Muscle of leg (tissue), 3 donors: ENCODE measurements at regions not wholly inside any gene's neighbourhood (a gene's known extent, or its start where the extent isn't known, plus 50 kb on each side); places are given as distances from the start of the nearest gene placed in this dataset.

Experiments
- DNase-seq: peaks from one replicate; pipeline ENCODE4 v3.0.0; 2013
- H3K27ac ChIP-seq: one replicate; pipeline ENCODE4 v1.5.1; 2013; ENCODE audit warnings: mild to moderate bottlenecking, low read length, control low read depth
- H3K27me3 ChIP-seq: one replicate; pipeline ENCODE4 v1.6.1; 2013; ENCODE audit warnings: low read length; ENCODE audit not compliant: control insufficient read depth, insufficient read depth
- H3K36me3 ChIP-seq: one replicate; pipeline ENCODE4 v1.6.1; 2013; ENCODE audit warnings: low read length; ENCODE audit not compliant: control insufficient read depth, insufficient read depth
- H3K4me1 ChIP-seq: one replicate; pipeline ENCODE4 v1.6.1; 2013; ENCODE audit warnings: low read length; ENCODE audit not compliant: control insufficient read depth, insufficient read depth
- H3K4me3 ChIP-seq: one replicate; pipeline ENCODE4 v1.5.1; 2013; ENCODE audit warnings: low read length, control low read depth
- H3K9me3 ChIP-seq: replicated peaks from 2 replicates; pipeline ENCODE4 v1.6.1; 2013; ENCODE audit warnings: low read depth, low read length; ENCODE audit not compliant: control insufficient read depth
- WGBS: methylation state at CpG from one replicate; pipeline ENCODE4 v1.1.5; 2013; ENCODE audit warnings: missing lambda C conversion rate; ENCODE audit not compliant: insufficient coverage; 5-methylcytosine and 5-hydroxymethylcytosine counted together

DNA sequence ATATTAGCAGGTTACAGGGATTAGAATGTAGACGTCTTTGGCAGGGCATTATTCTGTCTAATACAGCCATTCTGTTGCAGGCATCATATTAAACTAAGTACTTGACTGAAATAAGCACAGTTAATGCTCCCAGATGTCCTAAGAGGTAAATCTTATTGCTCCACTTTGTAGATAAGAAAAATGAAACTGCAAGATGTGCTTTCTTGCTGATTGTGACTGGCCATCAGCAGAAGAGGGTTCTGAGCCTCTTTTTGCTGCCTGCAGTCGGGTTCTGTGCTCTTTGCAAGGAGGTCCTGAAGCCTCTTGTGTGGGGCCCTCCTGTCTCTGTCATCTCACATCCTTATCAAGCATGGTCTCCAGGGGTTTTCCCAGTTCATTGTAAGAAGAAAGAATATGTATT, 167.1 kb downstream of the KCNJ2 start:
- no peaks in the 10 kb centered on the region for H3K36me3 ChIP-seq
- no peaks in the 10 kb centered on the region for H3K9me3 ChIP-seq
- no peak for DNase-seq
- H3K4me1 ChIP-seq: no peaks in the 10 kb centered on the region
- no peaks in the 10 kb centered on the region for H3K27me3 ChIP-seq
- no peak overlapping the region for H3K27ac ChIP-seq
- WGBS: 60% methylated on average over 1 of the region's 2 CpGs
- no peak overlapping the region for H3K4me3 ChIP-seq

DNA sequence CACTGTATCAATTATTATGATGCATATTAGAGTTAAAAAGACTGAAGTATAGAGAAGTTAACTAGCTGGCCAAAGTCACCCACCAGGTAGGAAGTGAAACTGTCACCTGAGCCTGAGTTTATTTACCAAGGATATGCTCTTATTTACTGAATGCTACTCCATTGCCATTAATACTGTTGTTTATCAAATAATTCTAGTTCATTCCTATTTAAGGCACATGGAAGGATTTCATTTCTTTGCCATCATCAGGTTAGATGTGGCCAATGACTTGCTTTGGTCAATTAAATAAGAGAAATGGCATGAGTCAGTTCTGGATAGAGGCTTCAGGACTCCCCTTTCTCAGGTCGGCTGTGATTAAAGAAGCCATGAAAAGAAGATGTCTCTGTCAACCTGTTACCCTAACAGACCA, 169.6 kb downstream of the KCNJ2 start:
- no peak overlapping the region for H3K27ac ChIP-seq
- H3K4me1 ChIP-seq: no peaks in the 10 kb centered on the region
- no peak for DNase-seq
- H3K27me3 ChIP-seq: no peaks in the 10 kb centered on the region
- no peaks in the 10 kb centered on the region for H3K36me3 ChIP-seq
- no peak overlapping the region for H3K4me3 ChIP-seq
- H3K9me3 ChIP-seq: no peaks in the 10 kb centered on the region
- WGBS: no CpG with 5 or more reads among the region's 1 CpG

DNA sequence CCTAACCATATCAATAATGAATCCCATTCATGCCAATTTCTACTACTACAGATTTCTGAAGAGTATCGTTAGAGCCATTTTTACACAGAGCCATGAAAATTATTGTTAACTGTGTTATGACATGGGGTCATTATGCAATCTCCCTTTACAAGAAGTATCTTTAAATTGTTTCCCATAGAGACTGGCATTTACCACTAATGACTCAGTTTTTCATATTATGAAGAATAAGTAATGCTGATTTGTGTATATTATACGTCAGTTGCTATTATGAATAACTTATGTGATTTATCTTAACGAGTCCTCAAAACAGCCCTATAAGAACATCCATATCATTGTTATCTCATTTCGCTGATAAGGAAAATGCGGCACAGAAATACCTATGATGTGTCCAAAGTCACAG, 173.8 kb downstream of the KCNJ2 start:
- H3K36me3 ChIP-seq: no peaks in the 10 kb centered on the region
- DNase-seq: no peak
- no peak overlapping the region for H3K4me3 ChIP-seq
- H3K9me3 ChIP-seq: no peaks in the 10 kb centered on the region
- no peak overlapping the region for H3K27ac ChIP-seq
- H3K27me3 ChIP-seq: no peaks in the 10 kb centered on the region
- no CpG with 5 or more reads among the region's 5 CpGs for WGBS
- H3K4me1 ChIP-seq: no peaks in the 10 kb centered on the region

DNA sequence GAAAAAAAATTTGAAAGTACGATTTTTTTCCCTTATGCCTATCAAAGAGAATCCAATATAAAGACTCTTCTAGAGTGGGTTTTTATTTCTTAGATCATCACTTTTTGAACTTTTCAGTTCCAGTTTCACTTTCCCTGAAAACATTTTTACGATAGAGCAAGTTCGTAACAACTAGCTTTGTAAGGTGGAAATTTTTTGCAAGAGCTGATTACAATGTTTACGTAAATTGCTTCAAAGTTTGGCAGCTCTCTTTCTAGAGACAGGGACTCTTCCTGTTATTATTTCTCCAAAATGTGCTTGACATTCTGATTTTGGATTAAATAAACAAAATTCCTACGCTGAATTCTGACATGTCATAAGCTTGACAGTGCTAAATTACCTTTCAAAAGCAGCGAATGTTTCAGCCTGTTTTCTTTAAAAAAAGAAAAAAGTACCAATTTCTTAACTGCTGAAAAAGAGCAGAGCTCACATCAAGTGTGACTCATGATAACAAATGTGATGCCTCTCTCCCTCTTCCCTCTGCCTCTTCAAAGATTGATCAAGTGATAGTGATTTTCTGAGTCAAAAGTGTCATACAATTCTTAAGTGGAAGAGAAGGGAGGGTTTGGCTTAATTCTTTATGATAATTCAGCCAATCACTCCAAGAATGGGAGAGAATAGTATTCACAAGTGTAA, 175.2 kb downstream of the KCNJ2 start:
- no peaks in the 10 kb centered on the region for H3K9me3 ChIP-seq
- H3K36me3 ChIP-seq: no peaks in the 10 kb centered on the region
- peak; percentile 60 for DNase-seq
- no peaks in the 10 kb centered on the region for H3K27me3 ChIP-seq
- H3K4me1 ChIP-seq: no peaks in the 10 kb centered on the region
- no peak overlapping the region for H3K4me3 ChIP-seq
- no CpG with 5 or more reads among the region's 6 CpGs for WGBS
- no peak overlapping the region for H3K27ac ChIP-seq

DNA sequence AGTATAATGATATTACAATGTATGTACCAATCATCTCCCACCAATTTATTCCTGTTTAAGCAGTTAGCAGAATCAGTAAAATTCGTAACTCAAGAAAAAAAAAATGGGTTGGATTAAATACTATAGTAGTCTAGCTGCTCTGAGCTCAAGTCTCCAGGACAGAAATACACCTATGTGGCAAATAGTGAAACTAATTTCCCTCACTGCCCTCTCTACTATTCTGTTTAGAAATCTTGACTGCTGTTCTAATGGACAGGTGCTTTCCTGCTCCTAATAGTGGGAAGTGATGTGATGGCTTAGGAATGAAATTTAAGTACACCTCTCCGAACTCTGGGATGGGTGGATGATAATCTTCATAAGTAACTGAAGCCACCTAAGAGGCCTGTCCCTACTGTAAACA, 175.7 kb downstream of the KCNJ2 start:
- H3K4me1 ChIP-seq: no peaks in the 10 kb centered on the region
- no peaks in the 10 kb centered on the region for H3K9me3 ChIP-seq
- no peaks in the 10 kb centered on the region for H3K27me3 ChIP-seq
- H3K4me3 ChIP-seq: no peak overlapping the region
- H3K27ac ChIP-seq: no peak overlapping the region
- no peaks in the 10 kb centered on the region for H3K36me3 ChIP-seq
- DNase-seq: no peak
- WGBS: no CpG with 5 or more reads among the region's 2 CpGs

- H3K4me1 ChIP-seq: no peaks in the 10 kb centered on the region
- H3K27ac ChIP-seq: no peak overlapping the region
- H3K27me3 ChIP-seq: no peaks in the 10 kb centered on the region
- H3K4me3 ChIP-seq: no peak overlapping the region
- no peaks in the 10 kb centered on the region for H3K36me3 ChIP-seq
- no CpG with 5 or more reads among the region's 3 CpGs for WGBS
- DNase-seq: no peak
- no peaks in the 10 kb centered on the region for H3K9me3 ChIP-seq
Observed at GRCh38 chr17:70352834-70353233, 183.5 kb downstream of the KCNJ2 start.

DNA sequence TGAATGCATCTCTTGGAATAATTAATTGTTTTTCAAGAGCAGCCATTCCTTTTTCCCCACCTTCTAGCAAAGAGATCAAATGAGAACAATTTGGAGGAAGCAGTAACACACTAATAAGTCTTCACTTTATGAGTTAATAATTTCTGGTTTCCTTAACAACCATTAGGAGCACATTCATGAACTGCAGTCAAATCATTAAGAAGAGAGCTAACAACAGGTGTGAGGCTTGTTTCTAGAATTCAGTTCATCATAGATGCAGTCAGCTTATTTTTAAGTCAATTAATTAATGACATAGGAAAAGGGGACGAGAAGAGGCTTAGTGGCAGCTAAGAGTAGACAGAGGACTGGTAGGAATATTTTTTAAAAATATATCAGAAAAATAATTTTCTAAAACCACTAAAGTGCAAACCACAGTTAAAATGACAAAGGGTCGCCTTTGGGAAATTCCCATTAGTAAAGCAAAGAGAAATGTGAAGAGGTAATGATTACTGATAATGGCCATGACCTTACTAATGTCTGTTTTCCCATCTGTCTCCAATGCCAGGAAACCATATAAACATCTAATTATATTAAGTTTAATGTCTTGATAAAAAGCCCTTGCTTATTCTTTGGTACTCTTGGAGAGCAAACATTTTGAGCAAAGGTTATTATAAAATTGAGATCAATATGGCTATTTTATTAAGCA, 184.2 kb downstream of the KCNJ2 start:
- Histone ChIP-seq H3K27me3 (no peaks in the 10 kb centered on the region), H3K36me3 (no peaks in the 10 kb centered on the region), H3K27ac (no peak overlapping the region), H3K9me3 (no peaks in the 10 kb centered on the region), H3K4me3 (no peak overlapping the region), H3K4me1 (no peaks in the 10 kb centered on the region)
- no CpG with 5 or more reads among the region's 2 CpGs for WGBS
- no peak for DNase-seq

- Histone ChIP-seq H3K27ac (no peak overlapping the region), H3K4me1 (no peaks in the 10 kb centered on the region), H3K9me3 (no peaks in the 10 kb centered on the region), H3K4me3 (no peak overlapping the region), H3K36me3 (no peaks in the 10 kb centered on the region), H3K27me3 (no peaks in the 10 kb centered on the region)
- DNase-seq: no peak
- WGBS: no CpG with 5 or more reads among the region's 2 CpGs
Observed at GRCh38 chr17:70355185-70355584, 185.9 kb downstream of the KCNJ2 start.

DNA sequence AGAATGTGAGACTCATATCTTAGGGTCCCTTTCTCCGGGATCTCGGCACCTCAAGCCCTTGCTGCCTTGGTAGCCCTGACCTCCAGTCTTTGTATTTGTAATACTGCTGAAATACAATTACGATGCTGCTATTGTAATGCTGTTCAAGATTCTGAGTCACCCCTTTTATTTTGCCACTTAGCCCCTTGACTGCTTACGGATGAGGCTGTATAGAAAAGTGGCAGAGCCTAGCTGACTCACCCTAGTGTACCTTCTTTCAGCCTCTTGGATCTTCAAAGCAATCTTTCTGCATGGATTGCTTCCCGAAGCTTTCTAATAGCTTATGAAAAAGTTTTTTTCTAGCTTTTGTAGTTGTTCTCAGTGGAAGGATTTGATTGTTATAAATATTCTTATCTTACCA, 187.9 kb downstream of the KCNJ2 start:
- 92% methylated on average over 3 of the region's 5 CpGs for WGBS
- H3K9me3 ChIP-seq: no peaks in the 10 kb centered on the region
- H3K4me1 ChIP-seq: no peaks in the 10 kb centered on the region
- DNase-seq: no peak
- no peaks in the 10 kb centered on the region for H3K36me3 ChIP-seq
- H3K27me3 ChIP-seq: no peaks in the 10 kb centered on the region
- H3K27ac ChIP-seq: no peak overlapping the region
- H3K4me3 ChIP-seq: no peak overlapping the region

DNA sequence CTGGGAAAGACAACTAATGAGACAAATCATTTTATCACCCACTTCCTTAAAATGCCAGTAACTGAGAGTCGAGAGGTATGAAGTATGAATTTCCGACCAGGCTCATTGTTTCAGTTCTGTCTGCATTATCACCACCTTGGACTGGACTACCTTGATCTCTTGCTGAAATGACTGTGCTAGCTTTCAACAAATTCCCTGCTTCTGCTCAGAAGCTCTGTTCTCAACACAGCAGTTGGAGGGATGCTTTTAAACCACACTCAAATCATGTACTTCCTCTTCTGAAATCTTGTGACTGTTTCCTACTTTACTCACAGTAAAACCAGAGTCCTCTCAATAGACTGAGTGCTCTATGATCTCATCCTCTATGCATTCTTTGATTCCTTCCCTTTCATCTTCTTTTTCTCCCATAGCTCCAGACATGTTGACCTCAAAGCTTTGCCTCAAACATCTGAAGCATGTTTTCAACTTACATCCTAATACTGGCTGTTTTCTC, 195.8 kb downstream of the KCNJ2 start:
- WGBS: no CpG with 5 or more reads among the region's 2 CpGs
- Histone ChIP-seq H3K9me3 (no peaks in the 10 kb centered on the region), H3K4me3 (no peak overlapping the region), H3K4me1 (no peaks in the 10 kb centered on the region), H3K27ac (no peak overlapping the region), H3K27me3 (no peaks in the 10 kb centered on the region), H3K36me3 (no peaks in the 10 kb centered on the region)
- peak; percentile 53 for DNase-seq
